ENCODE measurements at regions not wholly inside any gene's neighbourhood (a gene's known extent, or its start where the extent isn't known, plus 50 kb on each side); places are given as distances from the start of the nearest gene placed in this dataset.

DNA sequence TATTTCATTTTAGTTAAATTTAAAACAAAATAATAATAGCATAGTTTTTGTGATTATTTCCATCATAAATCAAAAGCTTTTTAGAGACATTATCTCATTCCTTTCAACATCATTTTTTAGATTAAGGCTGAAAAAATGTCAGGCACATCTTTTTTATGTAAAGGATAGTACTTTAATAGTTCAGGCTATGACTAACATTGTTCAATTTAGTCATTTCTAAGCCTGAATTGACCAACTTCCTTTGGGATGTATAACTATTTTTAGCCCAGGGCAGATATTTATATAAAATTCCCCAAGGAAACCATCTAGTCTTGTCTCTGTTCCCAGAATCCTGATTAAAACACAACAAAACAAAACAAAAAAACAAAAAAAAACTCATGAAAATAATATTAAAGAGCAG lies 145.6 kb upstream of the PCDH18 start:
- peak; percentile 60 to 75 for DNase-seq (ENCODE audit: low read depth in 2 of 2)

DNA sequence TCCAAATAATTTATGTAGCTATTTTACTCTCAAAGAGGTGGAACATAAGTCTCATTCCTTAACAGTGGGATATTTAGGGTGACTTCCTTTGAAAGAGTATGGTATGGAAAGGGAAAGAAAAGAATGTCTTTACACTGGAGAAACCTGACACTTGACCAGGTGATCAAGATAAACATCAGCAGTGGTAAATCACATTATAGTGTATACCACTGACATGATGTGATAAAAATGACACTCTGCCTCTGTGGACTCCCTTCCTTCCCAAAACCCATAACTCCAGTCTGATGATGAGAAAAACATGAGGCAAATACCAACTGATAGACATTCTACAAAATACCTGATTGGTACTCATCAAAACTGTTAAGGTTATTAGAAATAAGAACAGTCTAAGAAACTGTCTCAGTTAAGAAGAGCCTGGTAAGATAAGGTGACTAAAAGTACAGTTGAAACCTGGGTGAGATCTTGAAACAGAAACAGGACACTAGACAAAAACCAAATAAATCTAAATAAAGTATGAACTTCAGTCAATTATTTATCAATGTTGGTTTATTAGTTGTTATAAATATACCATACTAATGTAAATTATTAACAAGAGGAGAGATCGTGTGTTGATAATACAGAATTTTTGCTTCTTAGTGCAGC lies 144.2 kb upstream of the PCDH18 start:
- no peak for DNase-seq (ENCODE audit: low read depth in 2 of 2)

DNA sequence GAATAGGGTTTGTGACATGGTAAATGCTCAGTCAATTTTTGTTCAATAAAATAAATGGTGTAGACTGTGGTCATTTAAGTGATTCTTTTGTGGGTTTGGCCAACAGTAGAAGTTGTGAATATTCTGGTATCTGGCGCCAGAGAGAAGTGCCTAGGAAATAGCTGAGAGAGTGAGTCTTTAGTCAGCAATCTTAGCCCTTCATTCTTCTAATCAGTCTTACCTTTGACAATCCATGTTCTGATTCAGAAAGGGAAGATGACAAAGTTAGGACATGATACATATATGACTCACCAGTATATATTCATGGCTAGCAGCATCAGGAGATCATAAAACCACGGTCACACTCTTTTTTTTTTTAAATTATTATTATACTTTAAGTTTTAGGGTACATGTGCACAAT lies 141.8 kb upstream of the PCDH18 start:
- DNase-seq (ENCODE audit: low read depth in 2 of 2) = no peak

DNA sequence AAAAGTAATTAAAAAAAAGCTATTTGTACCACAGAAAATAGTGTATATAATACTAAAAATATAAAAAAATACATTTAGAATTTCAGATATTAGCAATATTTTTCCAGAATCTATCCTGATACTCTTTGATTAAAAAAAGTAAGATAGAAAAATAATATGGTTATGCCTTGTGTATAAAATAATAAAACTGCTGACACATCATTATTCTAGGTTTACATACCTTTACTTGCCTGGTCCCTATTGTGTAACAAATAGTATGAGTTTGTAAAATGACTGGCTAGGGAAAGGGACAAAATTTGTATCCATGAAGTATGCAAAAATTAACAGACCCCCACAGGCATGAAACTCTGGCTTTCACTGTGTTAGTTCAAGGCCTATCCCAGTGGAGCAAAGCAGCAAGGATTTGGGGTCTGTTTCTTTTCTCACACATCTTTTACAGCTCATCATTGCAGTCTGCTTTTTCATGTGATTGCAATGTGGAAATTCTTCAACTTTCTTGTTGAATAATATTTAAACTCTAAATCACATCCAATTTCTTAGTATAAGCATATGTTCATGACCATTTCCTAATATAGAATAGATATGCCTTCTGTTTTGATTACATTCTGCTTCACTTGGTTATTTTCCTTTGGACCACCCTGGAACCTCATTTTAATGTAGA lies 136.7 kb upstream of the PCDH18 start:
- no peak for DNase-seq (ENCODE audit: low read depth in 2 of 2)

DNA sequence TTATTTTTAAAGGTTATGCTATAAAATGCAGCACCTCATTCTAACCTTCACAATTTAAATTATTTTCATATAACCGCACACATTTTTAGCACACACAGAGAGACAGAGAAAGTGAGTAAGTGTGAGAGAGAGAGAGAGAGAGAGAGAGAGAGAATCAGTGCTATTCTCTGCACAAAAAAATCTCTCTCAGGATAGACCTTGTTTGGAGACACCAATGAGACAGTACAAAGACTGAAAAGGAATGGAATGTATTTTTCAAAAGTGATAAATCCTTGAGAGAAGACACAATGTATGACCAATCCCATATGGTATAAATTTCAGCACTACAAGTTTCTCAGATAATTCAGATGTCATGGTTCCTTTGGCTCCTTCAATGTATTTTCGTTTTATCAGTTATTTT lies 132.1 kb upstream of the PCDH18 start:
- peak; percentile 80 to 85 for DNase-seq (ENCODE audit: low read depth in 2 of 2)

DNA sequence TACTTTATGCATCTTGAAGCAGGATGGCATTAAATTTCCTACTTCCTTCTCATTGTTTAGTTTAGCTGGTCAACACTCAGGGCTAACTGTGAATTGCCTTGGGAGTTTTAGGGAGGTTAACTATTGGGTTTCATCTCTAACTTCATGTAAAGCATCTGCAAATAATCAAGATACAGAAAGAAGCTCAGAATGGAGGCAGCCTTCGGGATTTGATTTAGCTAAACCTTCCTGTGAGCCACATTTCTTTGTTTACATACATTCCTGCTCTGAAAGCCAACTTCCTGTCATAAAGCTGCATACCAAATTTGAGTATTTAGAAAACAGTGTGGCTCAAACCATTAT lies 131.7 kb upstream of the PCDH18 start:
- peak; percentile 94 to 96 for DNase-seq (ENCODE audit: low read depth in 2 of 2)

DNA sequence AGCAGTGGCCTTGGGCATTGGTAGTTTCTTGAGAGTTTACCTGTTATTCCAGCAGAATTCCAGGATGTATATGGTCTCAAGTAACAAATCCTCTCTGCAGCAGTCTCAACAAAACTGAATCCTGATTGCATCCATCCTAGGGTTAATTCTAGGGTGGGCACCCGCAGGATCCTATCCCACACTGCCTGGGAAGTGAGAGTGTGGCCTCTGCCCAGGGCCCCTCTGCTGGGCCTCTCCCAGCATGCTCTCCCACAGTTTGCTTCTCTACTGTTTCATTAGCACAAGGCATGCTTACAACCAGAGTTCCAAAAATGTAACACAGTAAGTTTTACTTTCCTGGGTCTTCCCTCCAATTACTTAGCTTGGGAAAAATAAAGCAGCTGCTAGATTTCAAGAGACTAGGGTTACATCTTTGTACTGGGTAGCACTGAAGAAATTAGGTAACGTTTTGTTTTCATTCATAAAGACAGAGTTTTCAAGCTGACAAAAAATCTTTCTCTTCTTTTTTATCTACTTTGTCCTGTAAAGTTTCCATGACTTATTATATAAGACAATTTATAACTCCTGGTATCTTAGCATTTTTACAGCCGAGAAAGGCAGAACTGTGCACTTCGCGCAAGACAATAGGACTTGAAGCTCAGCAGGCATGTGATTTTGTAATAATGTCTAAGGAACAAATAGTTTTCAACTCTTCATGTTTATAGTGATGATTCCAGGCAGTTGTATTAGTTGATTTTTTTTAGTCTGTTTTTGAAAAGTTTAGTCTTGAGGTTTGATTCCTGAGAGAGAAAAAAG lies 131.2 kb upstream of the PCDH18 start:
- DNase-seq (ENCODE audit: low read depth in 2 of 2) = no peak

DNA sequence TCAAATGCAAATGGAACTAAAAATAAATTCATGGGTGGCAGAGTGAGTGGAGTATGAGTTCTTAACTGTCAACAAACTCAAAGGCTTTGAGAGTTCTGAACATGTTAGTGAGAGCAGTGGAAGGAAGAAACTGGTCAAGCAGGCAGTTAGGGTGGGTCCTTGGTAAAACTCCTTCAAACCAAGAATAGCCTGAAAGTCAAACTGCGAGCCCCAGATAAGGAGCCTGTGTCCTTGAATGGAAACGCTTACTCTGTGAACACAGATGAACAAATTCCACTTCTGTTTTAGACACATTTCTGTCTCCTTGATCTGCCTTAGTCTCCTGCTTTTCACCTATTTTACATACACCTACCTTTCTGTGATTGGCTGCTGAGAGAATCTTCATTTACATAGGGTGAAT lies 129.4 kb upstream of the PCDH18 start:
- no peak for DNase-seq (ENCODE audit: low read depth in 2 of 2)

DNA sequence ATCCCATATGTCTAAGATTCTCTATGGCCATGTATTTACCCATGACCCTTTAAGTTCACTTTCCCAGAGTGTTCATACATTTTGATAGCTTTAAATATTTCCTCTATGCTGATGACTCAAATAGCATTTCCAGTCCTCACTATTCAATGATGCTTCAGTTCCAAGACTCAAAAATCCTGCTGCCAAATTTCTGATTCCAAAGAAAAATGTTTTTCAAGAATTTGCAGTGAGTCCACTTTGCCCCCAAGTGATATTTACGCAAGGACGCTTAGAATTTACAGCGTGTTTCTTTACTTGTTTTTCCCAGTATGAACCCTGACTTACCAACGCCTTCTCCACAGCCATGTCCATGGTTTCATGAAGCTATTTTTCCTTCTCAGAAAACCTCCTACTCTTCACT lies 127.9 kb upstream of the PCDH18 start:
- no peak for DNase-seq (ENCODE audit: low read depth in 2 of 2)

DNA sequence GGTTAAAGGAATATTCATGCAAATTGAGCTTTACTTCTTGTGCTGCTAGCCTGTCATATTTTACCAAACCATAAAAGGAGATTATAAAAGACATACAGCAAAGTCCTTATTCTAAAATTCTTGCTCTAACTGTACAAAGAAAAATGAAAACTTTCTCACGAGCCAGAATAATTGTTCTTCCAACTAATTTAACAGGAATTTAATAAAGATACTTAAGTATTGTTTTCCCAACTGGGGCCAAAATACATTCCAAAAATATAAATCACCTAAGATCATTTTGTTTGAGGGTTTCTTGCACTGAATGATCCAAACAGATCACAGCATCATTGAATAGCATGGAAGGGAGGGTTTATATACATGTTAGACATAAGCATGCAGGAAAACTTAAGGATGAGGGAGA lies 127.1 kb upstream of the PCDH18 start:
- peak; percentile 66 to 72 for DNase-seq (ENCODE audit: low read depth in 2 of 2)

DNA sequence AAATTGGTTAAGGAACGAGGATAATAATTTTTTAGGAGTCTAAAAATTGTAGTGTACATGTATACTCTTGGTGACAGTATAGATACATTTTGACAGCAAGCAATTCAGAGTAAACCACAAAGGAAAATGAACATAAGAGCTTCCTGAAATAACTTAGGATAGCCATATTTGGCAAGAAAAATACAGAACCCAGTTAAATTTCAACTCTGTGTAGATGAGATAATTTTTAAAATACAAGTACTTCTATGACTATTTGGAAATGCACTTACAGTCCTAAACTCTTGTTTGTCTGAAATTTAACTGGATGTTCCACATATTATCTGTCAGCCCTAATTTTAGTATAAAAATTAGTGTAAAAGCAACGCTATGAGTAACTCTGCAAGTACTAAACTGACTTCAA lies 124.4 kb upstream of the PCDH18 start:
- no peak for DNase-seq (ENCODE audit: low read depth in 2 of 2)

DNA sequence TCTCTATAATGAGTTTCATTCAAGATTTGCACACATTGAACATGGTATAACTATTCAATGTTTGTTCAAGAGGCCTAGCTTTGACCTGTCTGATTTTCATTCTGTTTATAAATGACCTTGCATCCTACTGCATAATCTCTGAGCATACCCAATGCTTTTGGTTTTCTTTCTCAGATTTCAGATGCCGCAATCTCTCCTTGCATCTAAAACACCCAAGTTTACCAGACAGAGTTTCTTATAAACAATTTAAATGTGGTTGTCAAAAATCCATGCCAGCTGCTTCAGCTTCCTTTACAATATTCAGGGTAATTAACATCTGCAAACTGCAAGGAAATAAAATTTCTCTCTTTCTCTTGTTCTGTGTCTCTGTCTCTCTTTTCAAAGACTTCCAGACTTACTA lies 123.0 kb upstream of the PCDH18 start:
- no peak for DNase-seq (ENCODE audit: low read depth in 2 of 2)

DNA sequence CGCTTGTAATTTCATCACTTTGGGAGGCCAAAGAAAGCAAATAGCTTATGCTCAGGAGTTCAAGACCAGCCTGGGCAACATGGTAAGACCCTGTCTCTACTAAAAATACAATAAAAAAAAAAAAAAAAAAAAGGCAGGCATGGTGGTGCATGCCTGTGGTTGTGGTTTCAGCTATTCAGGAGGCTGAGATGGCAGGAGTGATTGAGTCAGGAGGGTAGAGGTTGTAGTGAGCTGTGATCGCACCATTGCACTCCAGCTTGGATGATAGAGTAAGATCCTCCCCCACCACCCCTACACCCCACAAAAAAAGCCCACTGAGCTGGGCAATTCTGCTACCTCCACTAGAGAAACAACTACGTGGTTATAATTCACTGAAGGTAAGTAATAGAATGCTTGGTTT lies 118.8 kb upstream of the PCDH18 start:
- DNase-seq (ENCODE audit: low read depth in 2 of 2) = no peak

DNA sequence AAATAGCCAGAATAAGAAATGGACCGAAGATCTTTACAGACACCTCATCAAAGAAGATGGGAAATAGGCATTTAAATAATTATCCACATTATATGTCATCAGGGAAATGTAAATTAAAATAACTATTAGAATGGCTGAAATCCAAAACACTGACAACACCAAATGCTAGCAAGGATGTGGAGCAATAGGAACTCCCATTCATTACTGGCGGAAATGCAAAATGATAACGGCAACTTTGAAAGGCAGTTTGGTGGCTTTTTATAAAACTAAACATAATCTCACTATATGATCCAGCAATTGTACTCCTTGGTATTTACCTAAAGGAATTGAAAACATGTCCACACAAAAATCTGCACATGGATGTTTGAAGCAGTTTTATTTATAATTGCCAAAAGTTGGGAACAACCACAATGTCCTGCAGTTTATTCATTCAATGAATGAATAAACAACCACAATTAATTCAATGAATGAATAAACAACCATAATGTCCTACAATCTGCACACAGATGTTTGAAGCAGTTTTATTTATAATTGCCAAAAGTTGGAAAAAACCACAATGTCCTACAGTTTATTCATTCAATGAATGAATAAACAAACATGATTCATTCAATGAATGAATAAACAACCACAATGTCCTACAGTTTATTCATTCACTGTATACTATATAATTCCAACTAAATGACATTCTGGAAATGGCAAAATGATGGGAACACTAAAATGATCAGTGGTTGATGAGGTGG lies 117.6 kb upstream of the PCDH18 start:
- DNase-seq (ENCODE audit: low read depth in 2 of 2) = no peak

DNA sequence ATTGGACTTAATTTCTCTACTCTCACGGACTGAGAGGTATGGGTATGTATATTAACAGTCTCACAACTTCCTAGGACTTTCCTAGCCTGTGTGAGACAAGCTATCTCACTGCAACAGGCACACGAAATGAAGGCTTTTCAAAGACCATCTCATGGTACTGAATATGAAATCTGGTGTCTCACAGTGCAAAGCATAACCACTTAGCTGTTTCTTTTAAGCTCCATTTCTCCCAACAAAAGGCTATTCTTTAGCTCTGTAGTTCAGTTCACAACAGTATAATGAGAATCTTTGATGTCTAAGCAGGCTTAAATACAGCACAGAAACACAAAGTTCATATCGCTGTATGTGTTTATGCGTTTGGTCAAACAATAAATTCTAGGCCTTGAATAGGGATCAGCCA lies 116.2 kb upstream of the PCDH18 start:
- no peak for DNase-seq (ENCODE audit: low read depth in 2 of 2)

DNA sequence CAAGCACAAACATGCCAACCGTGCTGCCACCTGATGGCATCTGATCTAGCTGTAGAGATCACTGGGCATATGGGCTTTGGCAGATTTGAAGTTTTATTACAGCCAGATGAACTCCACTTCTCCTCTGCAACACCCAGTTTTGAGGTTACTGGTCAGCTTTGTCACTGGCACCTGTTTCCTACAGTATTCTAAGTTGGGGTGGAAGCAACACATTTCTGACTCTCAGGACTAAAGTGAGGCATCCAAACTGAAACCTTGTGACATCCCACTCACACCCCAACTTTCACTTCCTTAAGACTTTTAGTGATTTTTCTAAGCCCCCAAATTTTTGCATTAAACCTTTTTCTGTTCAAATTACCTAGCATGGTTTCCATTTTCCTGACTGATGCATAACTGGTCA lies 115.1 kb upstream of the PCDH18 start:
- no peak for DNase-seq (ENCODE audit: low read depth in 2 of 2)

DNA sequence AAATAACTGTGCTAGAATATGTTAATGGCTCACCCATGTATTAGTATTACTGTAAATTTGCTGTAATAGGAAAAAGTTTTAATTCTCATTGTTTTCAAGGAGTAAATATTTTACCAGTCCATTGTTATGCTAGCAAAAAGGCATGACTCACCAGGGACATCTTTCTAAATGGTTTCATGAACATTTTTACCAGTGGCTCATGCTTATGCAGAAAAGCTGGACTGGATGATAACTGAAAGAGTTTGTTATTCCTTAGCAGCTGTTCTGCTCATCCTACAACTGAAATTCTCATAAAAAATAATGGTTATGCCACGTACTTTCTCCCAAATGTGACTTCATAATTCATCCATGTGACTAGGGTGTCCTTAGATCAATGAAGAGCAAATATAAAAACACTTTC lies 111.9 kb upstream of the PCDH18 start:
- no peak for DNase-seq (ENCODE audit: low read depth in 2 of 2)

DNA sequence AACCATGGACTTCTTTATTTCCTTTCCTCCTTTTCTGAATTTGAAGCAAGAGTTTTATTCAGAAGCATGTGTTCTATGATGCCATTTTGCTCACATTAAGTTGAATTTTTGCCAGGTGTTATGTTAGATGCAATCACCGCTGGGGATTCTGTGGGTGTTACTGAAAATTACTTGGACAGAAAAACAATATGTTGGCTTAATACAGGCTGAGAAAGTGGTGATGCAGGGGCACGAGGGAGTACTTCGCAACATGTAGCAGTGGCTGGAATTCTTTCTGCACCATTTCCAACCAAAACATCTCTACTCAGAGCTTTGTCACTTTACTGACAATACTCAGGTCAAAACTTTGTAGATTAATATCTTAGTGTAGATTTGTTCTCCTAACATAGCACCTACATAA lies 109.2 kb upstream of the PCDH18 start:
- no peak for DNase-seq (ENCODE audit: low read depth in 2 of 2)

DNA sequence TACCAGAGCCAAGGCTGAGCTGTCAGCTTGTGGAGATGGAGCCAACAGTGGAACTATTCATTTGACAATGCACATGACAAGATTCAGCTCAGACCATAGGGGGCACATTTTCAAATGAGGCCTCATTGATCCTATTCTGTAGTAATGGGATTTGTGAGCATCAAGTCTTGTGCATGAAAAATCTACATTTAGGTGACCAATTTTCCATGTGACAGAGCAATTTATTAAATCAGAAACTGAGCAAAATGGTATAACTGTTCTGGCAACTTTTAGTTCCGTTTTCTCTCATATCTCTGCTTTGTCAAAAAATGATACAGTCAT lies 108.5 kb upstream of the PCDH18 start:
- no peak for DNase-seq (ENCODE audit: low read depth in 2 of 2)

DNA sequence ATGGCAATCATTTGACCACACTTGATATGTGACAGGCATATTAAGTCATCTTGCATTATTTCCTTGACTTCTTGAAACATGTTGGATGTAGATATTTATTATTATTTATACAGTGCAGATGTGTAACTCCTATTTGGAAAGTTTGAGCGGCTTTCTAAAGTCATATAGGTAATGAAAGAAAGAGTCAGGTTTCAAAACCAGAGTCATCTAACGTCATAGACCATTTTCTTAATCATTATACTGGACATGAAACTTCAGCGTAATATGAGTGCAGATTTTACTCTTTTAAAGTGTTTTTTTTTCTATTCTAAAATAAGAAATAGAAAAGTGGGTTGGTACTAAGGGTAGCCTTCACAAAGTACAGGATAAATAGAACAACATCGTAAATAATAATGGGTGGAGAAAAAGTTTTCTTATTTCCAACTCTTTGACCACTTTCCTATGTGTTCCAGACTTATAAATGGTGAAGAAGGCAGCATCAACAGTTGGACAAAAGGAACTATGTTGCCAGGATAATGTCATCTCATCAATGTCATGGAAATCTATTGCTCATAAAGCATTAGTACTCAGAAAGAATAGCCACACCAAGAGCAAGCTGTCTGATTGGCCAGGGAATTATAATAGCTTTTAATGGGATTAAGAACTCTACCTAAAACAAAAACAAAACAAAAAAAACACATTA lies 108.0 kb upstream of the PCDH18 start:
- no peak for DNase-seq (ENCODE audit: low read depth in 2 of 2)

DNA sequence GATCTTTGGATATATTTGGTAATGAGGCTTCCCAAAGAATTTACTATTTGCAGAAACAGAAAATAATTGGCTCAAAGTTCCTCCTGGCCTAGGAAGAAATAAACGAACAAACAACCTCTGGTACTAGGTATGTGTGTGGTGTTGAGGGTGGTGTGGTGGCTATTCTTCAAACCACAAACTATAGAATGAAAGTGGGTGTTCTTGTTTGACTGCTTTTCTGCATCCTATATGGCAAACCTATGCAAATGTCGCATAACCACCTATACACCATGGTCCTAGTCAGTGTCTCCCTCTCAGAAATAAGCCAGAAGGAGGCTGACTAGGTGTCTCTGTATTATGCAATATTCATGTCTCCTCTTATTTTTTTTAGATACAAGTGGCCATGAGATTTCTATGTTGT lies 106.6 kb upstream of the PCDH18 start:
- DNase-seq (ENCODE audit: low read depth in 2 of 2) = no peak

DNA sequence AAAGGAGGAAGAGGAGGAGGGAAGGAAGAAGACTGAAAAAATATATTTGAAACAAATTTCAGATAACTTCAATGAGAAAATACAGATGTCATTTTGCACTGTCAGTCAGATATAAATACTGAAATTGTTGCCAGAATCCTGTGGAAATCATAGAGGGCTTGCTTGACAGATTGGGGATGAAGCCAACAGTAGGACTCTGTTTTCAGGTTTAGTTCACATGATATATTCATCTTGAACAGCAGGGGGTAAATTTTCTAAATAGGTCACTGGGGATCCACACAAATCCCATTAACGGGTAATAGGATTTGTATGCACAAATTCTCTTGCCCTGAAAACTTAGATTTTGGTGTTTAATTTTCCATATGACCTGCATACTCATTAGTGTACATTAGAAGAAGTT lies 103.3 kb upstream of the PCDH18 start:
- no peak for DNase-seq (ENCODE audit: low read depth in 2 of 2)

All from fibroblast of skin of left biceps (primary cell).